HCT116 (cell line): ENCODE measurements at regions not wholly inside any gene's neighbourhood (a gene's known extent, or its start where the extent isn't known, plus 50 kb on each side); places are given as distances from the start of the nearest gene placed in this dataset.

Experiments used
- ATAC-seq: fragments of 200-7000 bp; cut with Tn5 transposase; 2 replicates; pipeline ENCODE4 v1.9.1; 2020; ENCODE audit warnings: mild to moderate bottlenecking, moderate library complexity
- BruUV-seq: library from RNA; stranded (reverse); fragments of 400-500 nt; replicated peaks from 2 replicates; lab custom pipeline; 2021; lab: Mats Ljungman, UMichigan
- CTCF ChIA-PET: fragments of 300-600 bp; sonication (Branson Sonifier 250); formaldehyde crosslinking; loops from one replicate; lab custom pipeline; 2021; ENCODE audit warnings: antibody characterized with exemption; lab: Charles Lee
- POLR2A ChIA-PET: fragments of 300-600, 350-600 bp; sonication (Branson Sonifier 250); formaldehyde crosslinking; loops from one replicate; lab custom pipeline; 2021; ENCODE audit warnings: antibody characterized with exemption; lab: Charles Lee
- RAD21 ChIA-PET, 2 experiments: fragments of 300-600 bp; sonication (Branson Sonifier 250); formaldehyde crosslinking; loops; one replicate each; lab custom pipeline; 2023; ENCODE audit warnings: low total read pairs in 2 of 2; ENCODE audit not compliant: uncharacterized antibody in 2 of 2, unreplicated experiment in 2 of 2, low non-redundant PET in 1 of 2; lab: Charles Lee
- DNase-seq: peaks from one replicate; pipeline ENCODE4 v3.0.0-alpha.2; 2010; ENCODE audit warnings: low read depth, low spot score
- H2AFZ ChIP-seq: fragments of 200-600 bp; shearing (Covaris generic), sonication (generic); 2 replicates; pipeline ENCODE4 v1.6.1; 2017; ENCODE audit warnings: low read depth, mixed run types, mixed read lengths, antibody characterized with exemption, low read length; ENCODE audit not compliant: poor library complexity, severe bottlenecking
- H3K27ac ChIP-seq: 2 replicates; pipeline ENCODE4 v1.5.1; 2012; ENCODE audit warnings: low read depth, low read length
- H3K27me3 ChIP-seq: fragments of 200-600 bp; sonication (generic); 2 replicates; pipeline ENCODE4 v1.6.1; 2016; ENCODE audit warnings: mixed run types, low read length, mixed read lengths; ENCODE audit not compliant: insufficient read depth
- H3K36me3 ChIP-seq, 2 experiments: fragments of 200-500 bp in 1 of 2; fragments of 200-600 bp in 1 of 2; sonication (Bioruptor generic) in 1 of 2; sonication (generic) in 1 of 2; 2 replicates each; pipeline versions ENCODE4 v1.5.1 to v1.6.1; 2014 to 2016; ENCODE audit warnings: low read length in 2 of 2, inconsistent platforms in 1 of 2, mixed read lengths in 1 of 2, mixed run types in 1 of 2; ENCODE audit not compliant: insufficient read depth in 2 of 2, control insufficient read depth in 1 of 2
- H3K4me1 ChIP-seq, 2 experiments: fragments of 200-600 bp in 1 of 2; sonication (generic) in 1 of 2; 2 replicates each; pipeline versions ENCODE4 v1.5.1 to v1.6.1; 2012 to 2017; ENCODE audit warnings: low read length in 2 of 2, inconsistent platforms in 1 of 2, mild to moderate bottlenecking in 1 of 2, mixed read lengths in 1 of 2, mixed run types in 1 of 2, moderate library complexity in 1 of 2; ENCODE audit not compliant: insufficient read depth in 2 of 2, control insufficient read depth in 1 of 2
- H3K4me2 ChIP-seq: fragments of 200-600 bp; sonication (generic); 2 replicates; pipeline ENCODE4 v1.6.1; 2017; ENCODE audit warnings: mixed run types, low read length, mixed read lengths
- H3K4me3 ChIP-seq, 2 experiments: fragments of 200-600 bp in 1 of 2; sonication (generic) in 1 of 2; replicated peaks in 1 of 2; 2 replicates each; pipeline ENCODE4 v1.5.1; 2011 to 2016; ENCODE audit warnings: low read length in 2 of 2, control low read depth in 1 of 2, low read depth in 1 of 2, mild to moderate bottlenecking in 1 of 2, mixed read lengths in 1 of 2, mixed run types in 1 of 2
- H3K79me2 ChIP-seq: fragments of 200-600 bp; sonication (generic); 2 replicates; pipeline ENCODE4 v1.6.1; 2017; ENCODE audit warnings: mild to moderate bottlenecking, mixed run types, low read length, moderate library complexity, mixed read lengths; ENCODE audit not compliant: insufficient read depth
- H3K9ac ChIP-seq: fragments of 200-600 bp; sonication (generic); 2 replicates; pipeline ENCODE4 v1.6.1; 2016; ENCODE audit warnings: low read length, mixed read lengths
- H3K9me2 ChIP-seq: fragments of 200-600 bp; sonication (generic), shearing (Covaris generic); 2 replicates; pipeline ENCODE4 v1.6.1; 2017; ENCODE audit warnings: mixed run types, mild to moderate bottlenecking, moderate library complexity; ENCODE audit not compliant: insufficient read depth
- H3K9me3 ChIP-seq, 2 experiments: fragments of 200-500 bp in 1 of 2; fragments of 200-600 bp in 1 of 2; sonication (Bioruptor generic) in 1 of 2; sonication (generic) in 1 of 2; 2 replicates each; pipeline ENCODE4 v1.6.1; 2014 to 2017; ENCODE audit warnings: low read length in 2 of 2, mixed read lengths in 2 of 2, inconsistent platforms in 1 of 2, low read depth in 1 of 2, mild to moderate bottlenecking in 1 of 2, mixed run types in 1 of 2, moderate library complexity in 1 of 2; ENCODE audit not compliant: control insufficient read depth in 1 of 2, insufficient read depth in 1 of 2
- H4K20me1 ChIP-seq: fragments of 200-600 bp; sonication (generic), shearing (Covaris generic); 2 replicates; pipeline ENCODE4 v1.6.1; 2017; ENCODE audit warnings: mixed run types, mild to moderate bottlenecking, moderate library complexity; ENCODE audit not compliant: insufficient read depth
- ATF3 ChIP-seq: IDR thresholded peaks from 2 replicates; pipeline ENCODE4 v1.6.1; 2012
- CBX3 ChIP-seq: IDR thresholded peaks from 2 replicates; pipeline ENCODE4 v1.6.1; 2012; ENCODE audit warnings: low read depth
- CEBPB ChIP-seq: IDR thresholded peaks from 2 replicates; pipeline ENCODE4 v1.6.1; 2012; ENCODE audit warnings: low read depth
- EGR1 ChIP-seq: IDR thresholded peaks from 2 replicates; pipeline ENCODE4 v1.6.1; 2012; ENCODE audit warnings: low read depth
- ELF1 ChIP-seq: IDR thresholded peaks from 2 replicates; pipeline ENCODE4 v1.6.1; 2012; ENCODE audit warnings: low read depth, borderline replicate concordance
- EZH2 ChIP-seq: fragments of 200-600 bp; sonication (generic); IDR thresholded peaks from 2 replicates; pipeline ENCODE4 v1.6.1; 2017; ENCODE audit warnings: antibody characterized with exemption, mixed run types
- EZH2phosphoT487 ChIP-seq: fragments of 200-600 bp; IDR thresholded peaks from 2 replicates; pipeline ENCODE4 v1.6.1; 2018; ENCODE audit warnings: antibody characterized with exemption, borderline replicate concordance
- FOSL1 ChIP-seq: IDR thresholded peaks from 2 replicates; pipeline ENCODE4 v1.6.1; 2012; ENCODE audit warnings: low read depth
- JUND ChIP-seq: IDR thresholded peaks from 2 replicates; pipeline ENCODE4 v1.6.1; 2012
- POLR2A ChIP-seq: IDR thresholded peaks from 2 replicates; pipeline ENCODE4 v1.7.0; 2011; ENCODE audit warnings: borderline replicate concordance; ENCODE audit not compliant: insufficient read depth, insufficient read length; ENCODE audit errors: extremely low read depth
- POLR2AphosphoS5 ChIP-seq: IDR thresholded peaks from 2 replicates; pipeline ENCODE4 v1.6.1; 2011; ENCODE audit warnings: mild to moderate bottlenecking, low read depth, low read length, moderate library complexity
- RAD21 ChIP-seq: IDR thresholded peaks from 2 replicates; pipeline ENCODE4 v1.6.1; 2012; ENCODE audit warnings: low read depth, mild to moderate bottlenecking
- SIN3A ChIP-seq: IDR thresholded peaks from 2 replicates; pipeline ENCODE4 v1.6.1; 2012; ENCODE audit warnings: low read depth
- SP1 ChIP-seq: IDR thresholded peaks from 2 replicates; pipeline ENCODE4 v1.6.1; 2012; ENCODE audit warnings: low read depth
- SRF ChIP-seq: IDR thresholded peaks from 2 replicates; pipeline ENCODE4 v1.6.1; 2012; ENCODE audit warnings: low read depth
- TCF7L2 ChIP-seq: IDR thresholded peaks from 2 replicates; pipeline ENCODE4 v1.7.0; 2011; ENCODE audit warnings: borderline replicate concordance, inconsistent platforms; ENCODE audit not compliant: insufficient read depth, insufficient read length; ENCODE audit errors: extremely low read depth
- YY1 ChIP-seq: IDR thresholded peaks from 2 replicates; pipeline ENCODE4 v1.6.1; 2011; ENCODE audit warnings: low read length, low read depth, moderate library complexity, mild to moderate bottlenecking; ENCODE audit not compliant: insufficient replicate concordance; ENCODE audit errors: extremely low read depth
- ZNF274 ChIP-seq: fragments of 200-500 bp; sonication (Bioruptor generic); IDR thresholded peaks from 2 replicates; pipeline ENCODE4 v1.6.1; 2014; ENCODE audit warnings: mild to moderate bottlenecking, low read depth, low read length, inconsistent platforms
- intact Hi-C: fragments of 100-400 bp; cut with micrococcal nuclease; formaldehyde crosslinking; loops from 2 replicates; pipeline ENCODE4 v1.10.0; 2022
- TF ChIP-seq, protein P1 (sequence below): IDR thresholded peaks from 2 replicates; pipeline ENCODE4 v1.6.1; 2011; ENCODE audit warnings: mild to moderate bottlenecking, low read length, moderate library complexity; ENCODE audit not compliant: insufficient replicate concordance; ENCODE audit errors: extremely low read depth

- no peaks in the 10 kb centered on the region for H3K36me3 ChIP-seq
- H3K79me2 ChIP-seq = no peaks in the 10 kb centered on the region
- ChIA-PET CTCF (no interaction called here), RAD21 (no interaction called here), POLR2A (no interaction called here)
- no peaks in the 10 kb centered on the region for H4K20me1 ChIP-seq
- H2AFZ ChIP-seq = no peak overlapping the region
- no peaks in the 10 kb centered on the region for H3K9me2 ChIP-seq
- no peaks in the 10 kb centered on the region for H3K4me1 ChIP-seq
- intact Hi-C loops = no loop called here
- H3K9me3 ChIP-seq = no peaks in the 10 kb centered on the region
- H3K9ac ChIP-seq = no peak overlapping the region
- ATAC-seq (no peak), DNase-seq (no peak)
- no peak overlapping the region for H3K4me3 ChIP-seq
- H3K4me2 ChIP-seq = no peak overlapping the region
- BruUV-seq = no TSS peak
- peaks cover 34% of the 10 kb centered on the region for H3K27me3 ChIP-seq
- H3K27ac ChIP-seq = no peak overlapping the region
- TF ChIP-seq, protein P1, sequence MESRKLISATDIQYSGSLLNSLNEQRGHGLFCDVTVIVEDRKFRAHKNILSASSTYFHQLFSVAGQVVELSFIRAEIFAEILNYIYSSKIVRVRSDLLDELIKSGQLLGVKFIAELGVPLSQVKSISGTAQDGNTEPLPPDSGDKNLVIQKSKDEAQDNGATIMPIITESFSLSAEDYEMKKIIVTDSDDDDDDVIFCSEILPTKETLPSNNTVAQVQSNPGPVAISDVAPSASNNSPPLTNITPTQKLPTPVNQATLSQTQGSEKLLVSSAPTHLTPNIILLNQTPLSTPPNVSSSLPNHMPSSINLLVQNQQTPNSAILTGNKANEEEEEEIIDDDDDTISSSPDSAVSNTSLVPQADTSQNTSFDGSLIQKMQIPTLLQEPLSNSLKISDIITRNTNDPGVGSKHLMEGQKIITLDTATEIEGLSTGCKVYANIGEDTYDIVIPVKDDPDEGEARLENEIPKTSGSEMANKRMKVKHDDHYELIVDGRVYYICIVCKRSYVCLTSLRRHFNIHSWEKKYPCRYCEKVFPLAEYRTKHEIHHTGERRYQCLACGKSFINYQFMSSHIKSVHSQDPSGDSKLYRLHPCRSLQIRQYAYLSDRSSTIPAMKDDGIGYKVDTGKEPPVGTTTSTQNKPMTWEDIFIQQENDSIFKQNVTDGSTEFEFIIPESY = no peak
- no peak for TF ChIP-seq RAD21
- no peak for TF ChIP-seq SP1
- no peak for TF ChIP-seq POLR2A
- TF ChIP-seq ELF1 = no peak
- no peak for TF ChIP-seq SRF
- TF ChIP-seq SIN3A = no peak
- no peak for TF ChIP-seq EGR1
- no peak for TF ChIP-seq CEBPB
- no peak for TF ChIP-seq POLR2AphosphoS5
- TF ChIP-seq EZH2 = no peak
- TF ChIP-seq FOSL1 = no peak
- no peak for TF ChIP-seq EZH2phosphoT487
- no peak for TF ChIP-seq YY1
- no peak for TF ChIP-seq ATF3
- TF ChIP-seq JUND = no peak
- TF ChIP-seq CBX3 = no peak
- TF ChIP-seq TCF7L2 = no peak
- TF ChIP-seq ZNF274 = no peak
These were observed 51.4 kb upstream of the DBX1 start for GRCh38 chr11:20211691-20212090.
